Activated naive CD4-positive, alpha-beta T cell treated with anti-CD3 and anti-CD28 coated beads, Interleukin-2, amount 10 ng/mL, durations not matched to agents 7 days and 5 days (primary cell): ENCODE measurements at regions not wholly inside any gene's neighbourhood (a gene's known extent, or its start where the extent isn't known, plus 50 kb on each side); places are given as distances from the start of the nearest gene placed in this dataset.

ENCODE experiments used
- CTCF ChIA-PET: fragments of 350-600 bp; sonication (Branson Sonifier 250); formaldehyde crosslinking; loops from one replicate; lab custom pipeline; 2021; ENCODE audit warnings: antibody characterized with exemption; lab: Charles Lee
- DNase-seq: peaks from one replicate; pipeline ENCODE4 v3.0.0-alpha.2; 2020
- H3K27ac Mint-ChIP-seq: one replicate; pipeline ENCODE4 v1.8.0; 2021; ENCODE audit warnings: mild to moderate bottlenecking, moderate library complexity, mixed read lengths
- H3K27me3 Mint-ChIP-seq: one replicate; pipeline ENCODE4 v1.8.0; 2021; ENCODE audit warnings: mild to moderate bottlenecking, mixed read lengths
- H3K36me3 Mint-ChIP-seq: one replicate; pipeline ENCODE4 v1.8.0; 2021; ENCODE audit warnings: mixed read lengths
- H3K4me1 Mint-ChIP-seq: one replicate; pipeline ENCODE4 v1.8.0; 2021; ENCODE audit warnings: mixed read lengths
- H3K4me3 Mint-ChIP-seq: one replicate; pipeline ENCODE4 v1.8.0; 2021; ENCODE audit warnings: mild to moderate bottlenecking, moderate library complexity, mixed read lengths
- H3K9me3 Mint-ChIP-seq: one replicate; pipeline ENCODE4 v1.8.0; 2021; ENCODE audit warnings: mixed read lengths

DNA sequence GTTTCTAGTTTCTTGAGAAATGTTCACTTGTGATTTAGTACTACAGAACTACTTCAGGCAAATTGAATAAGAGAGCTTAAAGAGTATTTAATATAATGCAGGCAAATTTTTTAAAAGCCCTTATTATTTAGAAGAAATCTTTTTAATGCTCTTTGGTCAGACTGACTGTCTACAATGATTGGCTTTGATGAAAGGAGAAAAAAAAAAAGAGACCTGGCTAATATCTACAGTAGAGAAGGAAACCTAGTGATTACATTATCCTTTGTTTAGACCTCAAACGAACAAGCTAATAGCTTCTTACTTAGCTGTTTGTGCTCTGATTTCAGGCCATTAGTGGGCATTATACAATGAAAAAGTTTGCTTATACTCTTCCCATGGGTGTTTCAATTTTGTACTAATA is 1043.1 kb downstream of the JRKL start:
- CTCF ChIA-PET = no interaction called here
- Mint-ChIP-seq H3K36me3 (no peaks in the 10 kb centered on the region), H3K4me3 (no peak overlapping the region), H3K4me1 (no peaks in the 10 kb centered on the region), H3K27me3 (no peaks in the 10 kb centered on the region), H3K9me3 (peaks cover 5% of the 10 kb centered on the region), H3K27ac (no peak overlapping the region)
- no peak for DNase-seq

DNA sequence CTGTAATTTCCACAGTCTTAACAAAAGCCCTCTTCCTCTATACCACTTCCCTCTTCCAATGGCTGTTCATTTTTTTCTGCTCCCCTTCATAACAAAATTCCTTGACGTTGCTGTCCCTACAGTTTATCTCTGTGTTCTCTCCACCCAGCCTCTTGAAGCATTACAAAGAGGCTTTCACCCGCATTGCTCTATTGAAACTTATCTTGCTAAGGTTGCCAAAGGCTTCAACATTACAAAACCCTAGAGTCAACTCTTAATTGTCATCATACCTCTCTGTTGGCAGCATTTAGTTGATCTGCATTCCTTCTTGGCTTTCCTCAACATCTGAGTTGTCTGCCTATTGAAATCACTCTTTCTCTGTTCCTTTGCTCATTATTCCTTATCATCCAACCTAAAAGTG is 1055.7 kb downstream of the JRKL start:
- no peaks in the 10 kb centered on the region for H3K27me3 Mint-ChIP-seq
- no peaks in the 10 kb centered on the region for H3K36me3 Mint-ChIP-seq
- no peak for DNase-seq
- CTCF ChIA-PET = no interaction called here
- H3K9me3 Mint-ChIP-seq = peaks cover 6% of the 10 kb centered on the region
- no peak overlapping the region for H3K27ac Mint-ChIP-seq
- H3K4me1 Mint-ChIP-seq = no peaks in the 10 kb centered on the region
- H3K4me3 Mint-ChIP-seq = no peak overlapping the region

DNA sequence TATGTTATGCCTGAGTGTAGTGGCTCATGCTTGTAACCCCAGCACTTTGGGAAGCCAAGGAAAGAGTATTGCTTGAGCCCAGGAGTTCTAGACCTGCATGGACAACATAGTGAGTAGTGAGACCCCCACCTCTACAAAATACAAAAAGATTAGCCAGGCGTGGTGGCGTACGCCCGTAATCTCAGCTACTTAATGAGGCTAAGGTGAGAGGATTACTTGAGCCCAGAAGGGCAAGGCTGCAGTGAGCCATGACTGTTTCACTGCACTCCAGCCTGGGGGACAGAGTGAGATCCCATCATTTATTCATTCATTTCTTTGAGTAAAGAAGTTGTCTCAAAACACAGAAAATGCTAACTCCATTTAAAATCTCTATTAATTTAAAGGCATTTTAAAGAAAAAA is 1061.6 kb downstream of the JRKL start:
- Mint-ChIP-seq H3K4me1 (no peaks in the 10 kb centered on the region), H3K4me3 (no peak overlapping the region), H3K36me3 (no peaks in the 10 kb centered on the region), H3K27me3 (no peaks in the 10 kb centered on the region), H3K9me3 (peaks cover 3% of the 10 kb centered on the region), H3K27ac (no peak overlapping the region)
- CTCF ChIA-PET = no interaction called here
- DNase-seq = no peak

DNA sequence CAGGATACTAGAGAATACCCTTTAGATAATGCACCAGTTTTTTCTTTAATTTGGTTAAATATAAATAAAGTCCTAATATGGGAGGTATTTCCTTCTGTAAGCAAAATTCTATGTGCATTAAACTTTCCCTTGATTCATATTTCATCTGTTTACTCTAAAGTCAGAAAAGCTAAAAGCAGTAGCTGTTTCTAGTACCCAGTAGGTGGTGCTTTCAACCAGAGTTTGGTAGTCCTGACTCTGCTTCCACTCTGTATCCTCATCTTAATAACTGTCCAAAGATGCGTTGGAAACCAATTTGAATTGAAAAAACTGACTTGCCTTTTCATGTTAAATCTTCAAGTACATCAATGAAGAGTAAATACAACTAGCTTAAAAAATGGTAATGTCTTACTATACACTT is 1065.2 kb downstream of the JRKL start:
- H3K27ac Mint-ChIP-seq = no peak overlapping the region
- H3K9me3 Mint-ChIP-seq = peaks cover 2% of the 10 kb centered on the region
- H3K4me3 Mint-ChIP-seq = no peak overlapping the region
- no peaks in the 10 kb centered on the region for H3K4me1 Mint-ChIP-seq
- H3K27me3 Mint-ChIP-seq = no peaks in the 10 kb centered on the region
- H3K36me3 Mint-ChIP-seq = no peaks in the 10 kb centered on the region
- CTCF ChIA-PET = no interaction called here
- no peak for DNase-seq

DNA sequence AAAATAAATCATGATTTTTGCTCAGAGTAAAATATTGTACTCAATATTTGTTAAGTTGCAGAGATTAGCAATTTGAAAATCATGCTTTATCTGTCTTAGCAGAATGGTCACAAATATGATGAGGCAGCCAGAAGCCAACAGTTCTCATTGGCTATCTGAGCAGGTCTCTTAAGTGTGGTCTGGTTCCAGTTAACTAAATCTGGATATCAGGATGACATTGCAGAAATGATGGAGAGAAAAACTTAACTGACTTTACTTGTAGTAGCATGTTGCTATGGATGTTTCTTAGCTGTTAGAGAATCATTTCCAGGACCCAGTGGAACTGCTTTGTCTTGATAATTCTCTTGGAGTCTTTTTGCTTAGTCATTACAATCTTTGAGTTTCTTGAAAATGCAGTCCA is 1070.3 kb downstream of the JRKL start:
- no peak for DNase-seq
- Mint-ChIP-seq H3K27ac (no peak overlapping the region), H3K4me1 (no peaks in the 10 kb centered on the region), H3K9me3 (peaks cover 19% of the 10 kb centered on the region), H3K36me3 (no peaks in the 10 kb centered on the region), H3K27me3 (no peaks in the 10 kb centered on the region), H3K4me3 (no peak overlapping the region)
- CTCF ChIA-PET = no interaction called here

DNA sequence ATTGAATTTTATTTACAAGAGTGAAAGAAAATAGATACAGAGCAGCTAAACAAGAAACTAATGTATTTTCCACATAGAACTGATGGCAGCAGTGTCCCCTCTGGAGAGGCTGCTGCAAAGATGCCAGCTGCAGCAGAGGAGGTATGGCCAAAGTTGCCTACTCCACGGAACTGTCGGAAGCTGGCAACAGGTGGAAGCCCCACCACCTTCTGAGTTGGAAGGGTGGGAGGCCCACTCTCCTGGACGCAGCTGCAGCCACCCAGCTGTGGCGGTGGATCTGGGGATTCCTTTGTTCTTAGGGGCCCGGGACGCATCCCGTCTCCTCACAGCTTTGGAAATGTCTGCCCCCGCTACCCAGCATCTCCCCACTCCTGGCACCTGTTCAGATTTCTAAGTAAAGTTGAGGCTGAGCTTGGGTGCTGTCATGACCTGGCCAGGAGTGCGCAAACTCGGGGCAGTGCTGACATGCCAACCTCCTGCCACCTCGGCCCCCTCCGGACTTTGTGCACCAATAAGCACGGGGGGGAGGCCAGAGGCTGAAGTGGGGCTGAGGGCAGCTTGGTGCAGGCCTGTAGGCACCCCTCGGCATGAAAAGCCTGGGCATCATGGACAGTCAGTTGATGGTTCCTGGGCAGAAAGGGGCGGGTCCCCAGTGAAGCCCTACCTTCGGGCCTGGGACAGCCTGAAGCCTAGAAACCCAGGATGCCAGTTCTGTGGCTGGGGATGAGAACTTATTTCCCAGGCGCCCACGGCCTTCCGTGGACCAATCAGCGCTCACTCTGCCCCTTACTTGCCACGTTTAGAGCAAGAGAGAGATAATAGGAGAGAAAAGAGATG is 1071.4 kb downstream of the JRKL start:
- peaks cover 17% of the 10 kb centered on the region for H3K9me3 Mint-ChIP-seq
- DNase-seq = no peak
- no peaks in the 10 kb centered on the region for H3K4me1 Mint-ChIP-seq
- CTCF ChIA-PET = no interaction called here
- H3K27ac Mint-ChIP-seq = no peak overlapping the region
- no peaks in the 10 kb centered on the region for H3K27me3 Mint-ChIP-seq
- H3K4me3 Mint-ChIP-seq = no peak overlapping the region
- no peaks in the 10 kb centered on the region for H3K36me3 Mint-ChIP-seq

DNA sequence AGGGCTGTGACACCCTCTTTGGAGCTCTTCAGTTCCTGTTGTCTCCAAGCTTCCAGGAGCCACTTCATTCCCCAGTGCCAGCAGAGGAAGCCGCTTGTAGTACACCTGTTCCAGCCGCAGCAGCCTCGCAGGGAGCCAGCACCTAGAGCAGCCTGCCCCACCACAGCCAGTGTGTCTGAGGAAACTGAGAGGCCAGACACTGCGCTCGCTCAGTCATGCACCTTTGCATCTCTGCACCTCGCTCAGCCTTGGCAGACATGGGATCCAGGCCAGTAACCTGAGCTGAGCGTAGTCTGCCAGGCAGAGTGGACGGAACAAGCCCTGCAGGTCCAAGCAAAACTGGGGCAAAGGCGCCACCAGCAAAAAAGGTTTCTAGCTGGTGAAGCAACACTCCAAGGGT is 1072.1 kb downstream of the JRKL start:
- no peaks in the 10 kb centered on the region for H3K4me1 Mint-ChIP-seq

DNA sequence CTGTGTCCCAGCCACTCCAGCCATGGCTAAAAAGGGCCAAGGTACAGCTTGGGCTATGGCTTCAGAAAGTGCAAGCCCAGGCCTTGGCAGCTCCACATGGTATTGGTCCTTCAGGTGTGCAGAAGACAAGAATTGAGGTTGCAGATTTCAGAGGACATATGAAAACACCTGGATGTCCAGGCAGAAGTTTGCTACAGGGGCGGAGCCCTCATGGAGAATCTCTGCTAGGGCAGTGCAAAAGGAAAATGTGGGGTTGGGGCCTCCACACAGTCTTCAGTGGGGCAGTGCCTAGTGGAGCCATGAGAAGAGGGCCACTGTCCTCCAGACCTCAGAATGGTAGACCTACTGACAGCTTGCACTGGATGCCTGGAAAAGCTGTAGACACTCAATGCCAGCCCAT is 1074.1 kb downstream of the JRKL start:
- H3K4me3 Mint-ChIP-seq = no peak overlapping the region
- peaks cover 26% of the 10 kb centered on the region for H3K9me3 Mint-ChIP-seq
- no peak for DNase-seq
- no peaks in the 10 kb centered on the region for H3K27me3 Mint-ChIP-seq
- no peaks in the 10 kb centered on the region for H3K36me3 Mint-ChIP-seq
- H3K4me1 Mint-ChIP-seq = no peaks in the 10 kb centered on the region
- CTCF ChIA-PET = no interaction called here
- no peak overlapping the region for H3K27ac Mint-ChIP-seq

More for the DNA sequence above, 1072.1 kb downstream of the JRKL start:
- H3K9me3 Mint-ChIP-seq = peaks cover 17% of the 10 kb centered on the region
- H3K4me3 Mint-ChIP-seq = no peak overlapping the region
- no peak overlapping the region for H3K27ac Mint-ChIP-seq
- CTCF ChIA-PET = no interaction called here
- no peak for DNase-seq
- no peaks in the 10 kb centered on the region for H3K27me3 Mint-ChIP-seq
- H3K36me3 Mint-ChIP-seq = no peaks in the 10 kb centered on the region

DNA sequence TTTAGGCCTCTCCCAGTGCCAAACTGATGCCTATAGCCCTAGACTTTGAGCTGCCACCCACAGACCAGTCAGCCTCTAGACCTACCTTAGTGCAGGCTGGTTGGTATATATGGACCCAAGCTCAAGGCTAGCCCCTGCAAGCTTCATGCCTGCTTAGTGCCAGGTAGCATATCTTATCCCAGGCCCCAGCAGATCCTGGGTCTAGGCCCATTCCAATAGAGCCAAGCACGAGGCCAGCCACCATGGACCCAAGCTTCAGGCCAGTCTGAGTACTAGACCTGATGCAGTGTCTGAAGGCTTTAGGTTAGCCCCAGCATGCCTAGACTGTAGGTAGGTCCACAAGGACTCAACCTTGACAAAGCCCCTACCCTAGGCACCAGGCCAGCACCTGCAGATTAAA is 1081.7 kb downstream of the JRKL start:
- peaks cover 33% of the 10 kb centered on the region for H3K9me3 Mint-ChIP-seq
- H3K4me3 Mint-ChIP-seq = no peak overlapping the region
- DNase-seq = no peak
- H3K36me3 Mint-ChIP-seq = no peaks in the 10 kb centered on the region
- H3K4me1 Mint-ChIP-seq = no peaks in the 10 kb centered on the region
- H3K27me3 Mint-ChIP-seq = no peaks in the 10 kb centered on the region
- no peak overlapping the region for H3K27ac Mint-ChIP-seq
- CTCF ChIA-PET = no interaction called here

DNA sequence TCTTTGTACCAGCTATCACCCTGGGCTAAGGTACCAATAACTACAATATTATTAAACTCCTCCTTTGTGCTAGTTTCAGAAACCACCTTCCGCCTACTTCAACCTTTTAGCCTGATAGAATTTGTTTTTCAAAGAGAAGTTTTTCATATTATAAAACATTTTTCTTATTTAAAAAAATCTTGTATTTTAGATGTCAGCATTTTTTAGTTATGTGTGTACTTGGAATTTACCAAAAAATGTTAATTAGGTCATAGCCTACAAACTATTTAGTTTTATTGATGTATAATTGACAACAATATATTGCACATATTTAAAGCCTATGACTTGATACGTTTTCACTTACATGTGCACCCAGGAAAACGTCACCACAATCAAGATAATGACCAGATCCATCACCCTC is 1097.6 kb downstream of the JRKL start:
- Mint-ChIP-seq H3K4me3 (no peak overlapping the region), H3K36me3 (no peaks in the 10 kb centered on the region), H3K27ac (no peak overlapping the region), H3K4me1 (no peaks in the 10 kb centered on the region), H3K27me3 (no peaks in the 10 kb centered on the region), H3K9me3 (peaks cover 21% of the 10 kb centered on the region)
- no peak for DNase-seq
- CTCF ChIA-PET = no interaction called here

DNA sequence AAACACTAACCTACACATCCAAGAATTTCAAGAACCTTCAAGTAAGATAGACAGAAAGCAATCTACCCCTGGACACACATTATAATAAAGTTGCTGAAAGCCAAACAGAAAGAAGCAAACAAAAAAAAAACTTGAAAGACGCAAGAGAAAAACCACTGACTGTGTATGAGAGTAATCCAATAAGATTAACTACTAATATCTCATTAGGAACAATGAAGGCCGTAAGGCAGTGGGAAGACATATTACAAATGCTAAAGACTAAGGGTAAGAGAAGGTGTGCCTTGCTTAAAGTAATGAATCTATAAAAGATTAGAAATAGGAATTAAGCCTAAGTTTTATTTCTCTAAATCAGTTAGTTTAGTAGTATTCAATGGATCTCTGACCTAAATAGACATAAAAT is 1109.1 kb downstream of the JRKL start:
- Mint-ChIP-seq H3K27ac (no peak overlapping the region), H3K9me3 (peaks cover 15% of the 10 kb centered on the region), H3K36me3 (no peaks in the 10 kb centered on the region)

DNA sequence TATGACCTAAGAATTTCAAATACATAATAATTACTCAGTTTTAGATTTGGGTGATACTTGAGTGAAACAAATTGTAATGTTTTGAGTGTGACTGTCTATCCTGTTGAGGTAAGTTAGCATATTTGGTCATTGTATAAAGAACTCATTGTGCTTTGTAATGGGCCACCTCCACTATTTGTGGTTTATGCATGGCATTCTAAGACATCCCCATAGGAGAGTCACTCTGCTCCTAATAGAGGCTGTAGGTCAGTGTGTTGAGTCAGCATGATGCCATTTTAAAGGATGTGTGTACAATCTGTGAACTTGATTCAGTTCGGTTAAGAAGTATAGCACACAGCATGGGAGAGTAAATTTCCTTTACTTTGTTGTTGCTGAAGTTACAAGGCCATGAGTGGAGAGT is 1112.4 kb downstream of the JRKL start:
- Mint-ChIP-seq H3K27ac (no peak overlapping the region), H3K4me1 (no peaks in the 10 kb centered on the region), H3K9me3 (peaks cover 12% of the 10 kb centered on the region), H3K4me3 (no peak overlapping the region), H3K36me3 (no peaks in the 10 kb centered on the region), H3K27me3 (no peaks in the 10 kb centered on the region)
- no peak for DNase-seq
- CTCF ChIA-PET = no interaction called here

More for the DNA sequence above, 1109.1 kb downstream of the JRKL start:
- CTCF ChIA-PET = no interaction called here
- Mint-ChIP-seq H3K4me1 (no peaks in the 10 kb centered on the region), H3K27me3 (no peaks in the 10 kb centered on the region), H3K4me3 (no peak overlapping the region)
- no peak for DNase-seq

DNA sequence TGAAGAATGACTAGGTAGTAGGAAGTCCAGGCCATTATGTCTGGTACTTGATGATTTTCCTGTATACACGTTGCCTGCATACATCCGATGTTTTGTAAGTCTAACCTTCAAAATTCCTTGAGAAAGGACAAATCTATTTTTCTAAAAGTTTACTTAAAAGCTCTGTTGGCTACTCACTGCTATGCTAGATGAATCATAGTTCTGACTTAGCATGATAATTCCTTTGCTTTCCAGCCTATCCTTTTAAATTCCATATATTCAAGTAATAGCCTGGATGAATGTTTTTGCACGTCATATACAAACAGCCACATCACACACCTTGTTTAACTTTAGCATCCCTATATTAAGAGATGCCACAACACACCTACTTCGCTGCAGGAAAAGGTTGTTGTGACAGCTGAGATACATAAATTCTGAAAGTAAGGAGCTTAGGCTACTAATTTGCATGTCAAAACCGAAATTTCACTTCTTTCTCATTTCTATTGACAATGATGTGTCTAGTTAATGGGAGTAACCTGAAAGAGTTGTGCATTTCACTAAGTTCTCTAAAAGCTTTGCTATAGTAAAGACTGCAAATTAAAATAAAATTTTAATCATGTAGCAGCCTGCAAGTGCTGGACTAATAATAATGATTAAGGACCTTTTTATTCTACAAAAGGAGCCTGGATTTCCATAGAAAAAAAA is 1116.4 kb downstream of the JRKL start:
- Mint-ChIP-seq H3K36me3 (no peaks in the 10 kb centered on the region), H3K27me3 (no peaks in the 10 kb centered on the region), H3K9me3 (peaks cover 10% of the 10 kb centered on the region), H3K4me3 (no peak overlapping the region), H3K27ac (no peak overlapping the region), H3K4me1 (no peaks in the 10 kb centered on the region)
- CTCF ChIA-PET = no interaction called here
- DNase-seq = no peak

DNA sequence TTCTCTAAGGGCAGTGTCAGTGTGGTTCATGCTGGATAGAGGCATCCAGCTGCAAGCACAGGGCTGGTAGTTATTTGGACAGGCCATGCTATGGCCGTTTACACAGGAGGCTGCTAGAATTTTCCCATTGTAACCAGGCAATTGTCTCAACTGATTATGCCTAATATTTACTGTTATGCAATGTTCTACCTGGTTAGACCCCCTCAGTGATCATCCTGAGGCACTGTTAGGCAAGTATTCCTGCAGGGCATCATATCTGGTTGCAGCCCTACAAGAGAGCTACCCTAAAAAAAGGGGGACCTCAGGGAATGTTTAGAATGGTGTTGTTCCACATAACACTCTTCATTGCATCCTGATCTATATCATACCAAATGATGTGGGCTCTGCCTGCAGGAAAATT is 1124.6 kb downstream of the JRKL start:
- no peak overlapping the region for H3K4me3 Mint-ChIP-seq
- DNase-seq = no peak
- H3K9me3 Mint-ChIP-seq = peaks cover 13% of the 10 kb centered on the region
- H3K4me1 Mint-ChIP-seq = no peaks in the 10 kb centered on the region
- CTCF ChIA-PET = no interaction called here
- no peaks in the 10 kb centered on the region for H3K27me3 Mint-ChIP-seq
- H3K36me3 Mint-ChIP-seq = no peaks in the 10 kb centered on the region
- no peak overlapping the region for H3K27ac Mint-ChIP-seq

DNA sequence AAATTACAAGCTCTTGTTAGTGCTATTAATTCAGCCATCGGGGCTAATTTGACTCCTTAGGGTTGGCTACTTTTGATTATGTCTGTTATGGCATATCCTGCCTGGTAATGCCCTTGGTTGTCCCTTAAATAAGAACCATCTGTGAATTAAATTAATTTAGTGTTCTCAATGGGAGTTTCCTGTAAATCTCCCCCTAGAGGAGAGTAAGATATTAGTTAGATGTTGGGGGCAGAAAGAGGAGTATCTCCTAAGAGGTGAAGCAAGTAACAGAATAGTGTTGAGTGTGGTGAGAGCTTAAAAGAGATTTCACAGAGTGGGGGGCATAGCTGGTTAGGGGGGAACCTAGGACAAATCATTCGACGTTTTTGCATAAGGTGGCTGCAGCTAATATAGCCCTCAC is 1126.9 kb downstream of the JRKL start:
- H3K4me1 Mint-ChIP-seq = no peaks in the 10 kb centered on the region
- H3K4me3 Mint-ChIP-seq = no peak overlapping the region
- CTCF ChIA-PET = no interaction called here
- no peaks in the 10 kb centered on the region for H3K27me3 Mint-ChIP-seq
- DNase-seq = no peak
- no peaks in the 10 kb centered on the region for H3K36me3 Mint-ChIP-seq
- H3K9me3 Mint-ChIP-seq = peaks cover 16% of the 10 kb centered on the region
- H3K27ac Mint-ChIP-seq = no peak overlapping the region
